DLD1 (cell line): ENCODE measurements at regions not wholly inside any gene's neighbourhood (a gene's known extent, or its start where the extent isn't known, plus 50 kb on each side); places are given as distances from the start of the nearest gene placed in this dataset.
"Not testable (repeated sequence)": the region's sequence is repeated elsewhere in the genome, so short reads cannot be mapped to it uniquely, and the experiment has no call there.

Experiments used
- in situ Hi-C: cut with HindIII; loops from 2 replicates; pipeline ENCODE4 v1.10.0; 2017; ENCODE audit warnings: low sequenced_read_pairs

DNA sequence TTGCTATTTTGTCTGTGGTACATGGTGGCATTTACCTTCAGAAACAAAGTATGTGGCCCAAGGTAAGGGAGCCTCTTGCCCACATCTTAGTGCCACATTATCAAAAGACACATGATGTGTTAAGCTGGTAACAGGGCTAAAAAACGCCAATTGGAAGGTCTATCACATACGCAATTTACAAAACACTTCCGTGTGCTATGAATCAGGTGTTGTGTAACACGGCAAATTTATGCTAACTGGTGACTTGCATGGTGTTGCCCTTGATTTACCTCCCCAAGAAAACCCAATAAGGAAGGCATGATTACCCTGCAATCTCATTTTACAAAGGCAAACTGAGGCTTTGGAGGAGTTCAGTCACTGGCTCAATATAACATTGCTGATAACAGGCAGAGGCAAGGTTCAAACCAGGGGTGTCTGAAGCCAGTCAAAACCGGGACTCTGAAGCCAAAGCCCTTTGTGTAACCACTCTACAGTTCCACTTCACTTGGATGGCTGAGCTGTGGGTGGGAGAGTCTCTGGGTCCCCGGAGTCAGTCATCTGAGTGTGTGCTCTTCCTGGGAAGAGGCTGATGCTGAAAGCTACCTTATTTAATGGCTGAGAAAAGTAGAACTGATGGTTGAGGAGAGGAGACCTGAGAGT lies 103.9 kb upstream of the BCL6 start:
- in situ Hi-C loops = no loop called here

DNA sequence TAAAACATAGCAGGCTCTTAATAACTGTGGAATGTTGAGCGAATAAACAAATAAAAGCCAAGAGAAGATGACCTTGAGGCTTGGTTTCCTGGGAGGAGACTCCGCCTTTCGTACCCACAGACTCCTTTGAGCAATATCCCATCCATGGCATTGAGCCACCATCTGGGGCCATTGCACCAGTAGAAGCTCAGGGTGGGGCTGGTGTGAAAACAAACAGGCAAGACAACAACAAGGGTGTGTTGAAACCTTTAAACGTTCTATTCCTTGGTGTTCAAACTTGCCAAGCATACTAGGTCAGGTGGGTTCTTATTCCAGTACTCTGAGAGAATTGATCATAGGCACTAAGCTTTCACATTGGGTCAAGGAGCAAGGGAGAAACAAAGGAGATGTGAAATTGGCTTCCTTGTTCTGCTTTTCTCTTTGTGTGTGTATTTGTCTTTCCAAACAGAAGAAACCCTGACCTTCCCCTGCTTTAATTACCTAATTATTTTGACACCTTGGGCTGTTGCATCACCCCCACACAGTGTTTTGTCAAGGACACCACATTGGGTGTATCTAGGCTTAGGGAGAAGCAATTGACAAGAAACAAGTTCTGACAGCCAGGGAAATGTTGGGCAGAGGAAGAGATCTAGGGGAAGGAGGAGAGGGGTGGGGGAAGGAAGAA lies 105.1 kb upstream of the BCL6 start:
- in situ Hi-C loops = no loop called here

DNA sequence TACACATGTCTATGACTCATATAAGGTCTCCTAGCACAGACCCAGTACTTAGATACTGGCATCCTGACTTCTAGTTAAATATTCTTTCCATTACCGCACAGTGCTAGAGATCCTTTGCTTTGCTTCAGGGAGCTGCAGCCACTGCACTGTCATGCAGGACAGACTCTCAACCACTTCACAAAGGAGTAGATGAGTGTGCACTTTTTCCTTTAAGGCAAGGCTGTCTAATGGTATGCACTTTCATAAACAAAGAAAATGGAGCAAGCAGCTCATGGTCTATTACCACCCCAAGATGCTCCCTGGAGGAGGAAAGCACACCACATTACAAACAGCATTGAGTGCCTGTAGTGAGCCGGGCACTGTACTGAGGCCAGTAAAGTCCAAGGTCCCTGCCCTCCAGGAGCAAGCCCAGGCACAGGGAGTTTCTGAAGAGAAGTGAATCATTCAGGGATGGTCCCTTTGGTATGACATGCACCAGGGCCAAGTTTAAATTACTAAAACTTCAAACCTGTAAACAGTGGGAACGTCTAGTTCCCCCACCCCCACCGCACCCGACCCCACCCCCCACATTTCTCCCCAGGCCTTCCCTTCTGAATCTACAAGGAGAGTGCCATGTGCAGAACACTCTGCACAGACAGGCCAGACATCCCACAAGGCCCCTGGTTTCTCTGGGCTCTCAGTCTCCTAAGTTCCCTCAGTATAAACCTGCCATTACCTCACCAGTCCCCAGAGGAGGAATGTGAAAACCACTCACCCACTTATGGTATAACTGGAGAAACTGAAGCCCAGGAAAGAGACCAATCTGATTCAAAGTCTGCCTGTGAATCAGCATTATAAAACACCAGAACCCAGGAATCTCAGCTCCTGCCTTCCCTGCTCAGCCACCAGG lies 107.8 kb upstream of the BCL6 start:
- in situ Hi-C loops = no loop called here

DNA sequence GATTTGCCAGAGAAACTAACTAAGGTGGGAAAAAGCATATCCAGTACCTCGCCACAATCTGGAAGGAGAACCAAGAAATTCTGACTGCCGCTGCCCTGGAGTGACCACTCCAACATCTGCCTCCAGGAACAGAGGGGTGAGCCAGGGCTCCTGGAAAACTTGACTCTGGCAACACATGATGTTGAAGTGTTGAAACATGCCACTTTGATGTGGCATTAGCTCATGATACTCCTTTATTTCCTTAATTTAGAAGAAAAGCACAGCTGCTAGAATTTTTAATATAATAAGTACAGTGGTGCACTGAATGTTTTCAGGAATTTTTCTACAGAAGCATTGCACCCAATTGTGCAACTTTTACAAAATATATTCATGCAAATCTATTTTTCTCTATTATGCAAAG lies 109.9 kb upstream of the BCL6 start:
- in situ Hi-C loops = no loop called here

DNA sequence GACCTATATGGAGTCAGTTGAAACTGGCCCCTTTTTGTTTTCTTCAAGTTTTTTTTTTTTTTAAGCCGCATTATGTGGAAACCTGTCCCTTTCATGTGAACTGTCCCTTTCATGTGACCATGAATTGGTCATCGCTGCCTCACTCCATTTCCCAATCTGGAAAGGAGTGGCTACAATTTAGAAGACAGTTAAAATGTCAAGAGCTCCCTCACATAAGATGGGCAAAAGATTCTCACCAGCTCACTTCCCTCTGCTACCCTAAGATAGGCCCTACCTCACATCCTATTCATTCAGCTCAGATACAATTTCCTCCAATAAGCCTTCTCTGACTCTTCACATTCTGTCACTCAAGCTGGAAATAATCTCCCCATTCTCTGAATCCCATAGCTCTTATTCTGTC lies 111.3 kb upstream of the BCL6 start:
- in situ Hi-C loops = no loop called here

DNA sequence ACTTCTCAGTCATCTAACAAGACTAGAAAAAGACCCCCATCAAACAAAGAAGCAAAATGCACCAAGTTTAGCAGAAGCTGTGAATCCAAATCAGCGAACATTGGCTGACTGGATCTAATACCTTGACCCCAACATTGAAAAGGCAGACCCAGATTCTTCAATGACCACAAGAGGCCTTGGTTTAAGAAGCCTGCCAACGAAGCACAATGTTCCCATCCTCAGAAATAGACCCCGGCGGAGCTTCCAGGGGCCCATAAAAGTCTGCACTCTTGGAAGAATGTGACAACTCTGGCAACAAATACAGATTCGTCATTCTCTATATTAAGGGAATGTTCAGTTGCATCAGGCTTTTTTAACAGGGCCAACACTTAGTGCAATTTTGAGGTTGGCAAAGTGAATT lies 112.8 kb upstream of the BCL6 start:
- in situ Hi-C loops = no loop called here

DNA sequence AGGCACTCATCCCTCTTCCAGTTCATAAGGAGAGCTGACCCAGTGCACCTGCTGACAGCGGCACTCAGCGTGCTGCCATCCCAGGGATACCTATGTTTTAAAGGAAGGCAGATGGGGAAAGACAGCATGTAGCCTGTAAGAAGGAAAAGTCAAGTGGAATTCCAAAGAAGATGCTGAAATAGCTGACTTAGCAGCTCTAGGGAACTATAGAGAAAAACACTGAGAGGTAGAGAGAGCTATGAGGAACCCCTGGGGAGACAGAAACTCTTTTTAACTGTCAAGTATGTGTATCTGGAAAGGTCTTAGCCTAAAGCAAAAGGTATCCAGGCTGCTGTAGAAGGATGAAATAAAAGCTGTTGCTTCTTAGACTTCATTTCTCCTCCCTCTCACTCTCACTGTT lies 113.4 kb upstream of the BCL6 start:
- in situ Hi-C loops = no loop called here

DNA sequence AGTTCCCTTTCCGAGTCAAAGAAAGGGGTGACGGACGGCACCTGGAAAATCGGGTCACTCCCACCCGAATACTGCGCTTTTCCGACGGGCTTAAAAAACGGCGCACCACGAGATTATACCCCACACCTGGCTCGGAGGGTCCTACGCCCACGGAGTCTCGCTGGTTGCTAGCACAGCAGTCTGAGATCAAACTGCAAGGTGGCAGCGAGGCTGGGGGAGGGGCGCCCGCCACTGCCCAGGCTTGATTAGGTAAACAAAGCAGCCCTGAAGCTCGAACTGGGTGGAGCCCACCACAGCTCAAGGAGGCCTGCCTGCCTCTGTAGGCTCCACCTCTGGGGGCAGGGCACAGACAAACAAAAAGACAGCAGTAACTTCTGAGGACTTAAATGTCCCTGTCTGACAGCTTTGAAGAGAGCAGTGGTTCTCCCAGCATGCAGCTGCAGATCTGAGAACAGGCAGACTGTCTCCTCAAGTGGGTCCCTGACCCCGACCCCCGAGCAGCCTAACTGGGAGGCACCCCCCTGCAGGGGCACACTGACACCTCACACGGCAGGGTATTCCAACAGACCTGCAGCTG lies 117.5 kb upstream of the BCL6 start:
- in situ Hi-C loops = not testable (repeated sequence)

DNA sequence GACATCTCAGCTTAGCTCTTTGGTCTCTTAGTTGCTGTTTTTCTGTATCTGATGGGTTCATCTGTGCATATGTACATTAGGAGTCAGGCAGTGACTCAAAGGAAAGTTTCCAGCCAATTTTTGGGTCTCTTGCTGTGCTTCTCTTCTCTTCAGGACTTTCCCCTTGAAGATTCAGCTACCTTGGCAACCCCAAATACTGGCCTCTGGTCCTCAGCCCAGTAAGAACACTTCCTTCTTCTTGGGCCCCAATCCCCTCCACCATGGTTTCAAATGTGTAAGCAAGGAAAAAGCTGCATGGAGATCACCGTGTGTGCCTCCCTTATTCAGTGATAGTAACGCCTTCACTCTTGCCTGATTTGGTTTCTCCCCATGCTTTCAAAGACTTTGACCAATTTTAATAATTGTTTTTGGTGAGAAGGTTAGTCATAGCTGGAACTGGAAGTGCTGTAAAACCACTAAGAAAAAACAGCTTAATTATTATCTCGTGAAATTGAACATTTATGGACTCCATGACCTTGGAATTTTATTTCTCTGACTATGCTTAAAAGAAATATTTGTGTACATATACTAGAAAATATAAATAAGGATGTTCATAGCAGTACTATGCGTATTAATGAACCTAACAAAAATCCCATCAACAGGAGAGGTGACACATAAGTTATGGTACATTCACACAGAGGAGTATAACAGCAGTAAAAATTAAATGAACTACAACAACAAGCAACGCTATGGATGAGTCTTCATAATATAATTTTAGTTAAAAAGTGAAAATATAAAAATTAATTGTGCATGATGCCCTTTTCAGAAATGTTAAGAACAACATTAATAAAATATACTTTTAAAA lies 125.3 kb upstream of the BCL6 start:
- in situ Hi-C loops = no loop called here

DNA sequence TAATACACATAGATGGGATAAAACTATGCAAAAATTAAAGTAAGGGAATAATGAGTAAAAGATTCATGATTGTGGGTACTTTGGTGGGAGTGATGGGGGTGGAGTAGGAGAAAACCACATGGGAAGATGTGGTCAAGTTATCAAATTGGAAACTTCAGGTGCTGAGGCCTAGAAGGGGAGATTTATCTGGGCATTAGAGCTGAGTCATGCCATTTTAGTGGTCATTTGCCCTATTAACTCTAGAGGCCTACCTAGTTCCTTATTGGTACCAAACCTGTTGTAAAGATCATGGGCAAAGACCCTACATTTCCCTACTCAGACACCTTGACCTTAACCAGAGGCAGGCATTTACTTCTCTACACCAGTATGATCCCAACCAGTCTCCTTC lies 125.9 kb upstream of the BCL6 start:
- in situ Hi-C loops = no loop called here

DNA sequence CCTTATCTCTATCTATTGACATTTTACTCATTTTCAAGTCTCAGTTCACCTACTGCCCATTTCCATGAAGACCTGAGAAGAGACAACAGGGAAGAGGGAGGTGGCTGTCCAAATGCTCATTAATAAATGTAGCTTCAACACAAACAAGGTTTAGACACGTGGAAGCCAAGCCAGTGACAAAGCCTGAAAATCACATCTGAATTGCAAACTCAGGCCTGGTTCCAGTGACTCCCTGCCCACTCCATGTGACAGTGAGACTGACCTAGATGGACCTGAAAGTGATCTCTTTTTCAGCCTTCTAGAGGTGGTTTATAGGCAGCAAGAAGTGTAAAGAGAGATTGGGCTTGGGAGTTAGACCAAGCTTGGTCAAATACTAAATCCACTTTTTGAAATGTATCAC lies 126.6 kb upstream of the BCL6 start:
- in situ Hi-C loops = no loop called here

DNA sequence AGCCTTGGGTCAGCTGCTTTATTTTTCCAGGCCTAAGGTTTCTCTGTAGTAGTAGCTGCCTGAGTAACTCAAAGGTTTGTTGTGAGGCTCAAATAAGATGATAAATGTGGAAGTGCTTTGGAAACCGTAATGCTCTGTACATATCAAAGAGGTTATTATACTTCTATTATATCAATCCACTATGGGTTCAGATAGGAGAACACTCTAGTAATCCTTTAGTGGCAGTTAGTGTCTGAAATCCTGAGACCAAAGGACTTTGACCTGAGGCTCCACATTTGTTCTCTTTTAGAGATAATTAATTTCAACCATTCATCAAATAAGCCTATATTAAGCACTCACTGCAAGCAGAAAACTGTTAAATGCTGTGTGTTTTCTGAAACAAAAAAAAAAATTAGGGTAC lies 128.6 kb upstream of the BCL6 start:
- in situ Hi-C loops = no loop called here

DNA sequence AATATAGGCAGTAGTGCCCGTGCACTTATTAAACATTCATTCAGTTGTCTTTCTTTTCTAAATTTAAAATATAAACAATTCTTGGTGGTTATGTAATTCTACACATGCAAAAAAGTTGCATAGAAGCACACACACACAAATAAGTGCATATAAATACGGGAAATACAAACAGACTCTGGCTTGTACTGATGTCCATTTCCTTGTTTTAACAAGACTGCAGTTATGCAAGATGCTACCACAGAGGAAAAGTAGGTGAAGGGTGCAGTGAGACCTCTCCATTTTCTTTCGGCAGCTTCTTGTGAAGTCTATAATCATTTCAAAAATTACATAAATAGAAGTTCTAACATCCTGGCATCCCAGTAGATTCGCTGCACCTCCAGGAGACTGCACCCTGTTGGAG lies 130.6 kb upstream of the BCL6 start:
- in situ Hi-C loops = no loop called here

DNA sequence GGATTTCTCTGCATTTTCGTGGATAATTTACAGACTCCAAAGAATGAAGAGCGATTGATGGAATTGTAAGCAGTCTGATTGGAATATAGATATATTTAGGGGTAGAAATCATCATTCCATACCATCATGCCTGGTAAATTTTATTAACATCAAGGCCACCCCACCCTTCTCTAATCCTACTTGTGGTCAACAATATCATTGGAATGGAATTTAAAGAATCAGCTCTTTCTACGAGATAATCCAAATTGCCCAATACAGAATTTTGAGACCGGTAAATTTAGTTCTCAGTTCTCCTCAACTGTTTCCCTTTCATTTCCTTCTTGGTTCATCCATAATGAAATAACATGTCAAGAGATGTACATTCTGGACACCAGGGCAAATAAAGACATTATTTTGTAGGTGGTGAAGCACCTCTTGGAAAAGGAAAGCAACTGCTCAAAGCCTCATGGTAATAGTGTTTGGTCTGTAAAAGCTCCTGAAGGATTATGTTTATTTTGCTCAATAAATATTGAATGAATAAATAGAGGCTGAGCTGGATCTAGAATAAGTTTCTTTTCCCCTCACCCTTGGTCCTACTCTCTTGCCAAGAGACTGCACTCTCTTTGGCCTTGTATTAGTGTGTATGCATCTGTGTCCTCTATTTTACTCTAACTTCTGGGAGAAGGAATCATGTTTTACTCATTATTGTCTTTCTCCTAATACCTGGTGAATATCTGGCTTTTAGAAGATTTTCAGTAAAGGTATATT lies 133.7 kb upstream of the BCL6 start:
- in situ Hi-C loops = no loop called here

DNA sequence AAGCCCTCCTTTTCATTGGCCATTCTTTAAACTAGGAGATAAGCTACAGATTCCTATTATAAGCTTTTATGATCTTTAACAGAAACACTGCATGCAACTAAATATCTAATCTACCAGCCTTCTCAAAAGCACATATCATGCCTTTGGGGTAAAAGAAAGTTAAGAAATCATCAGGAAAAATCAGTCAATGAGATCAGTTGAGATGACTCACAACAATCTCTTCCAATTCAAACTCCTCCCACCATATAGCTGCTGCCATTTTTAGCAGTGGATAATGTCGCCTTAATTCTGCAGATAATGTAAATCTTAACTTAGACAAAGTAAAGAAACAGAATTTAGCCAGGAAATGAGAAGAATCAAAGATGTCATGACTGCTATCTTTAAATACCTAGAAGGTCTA lies 135.2 kb upstream of the BCL6 start:
- in situ Hi-C loops = no loop called here

DNA sequence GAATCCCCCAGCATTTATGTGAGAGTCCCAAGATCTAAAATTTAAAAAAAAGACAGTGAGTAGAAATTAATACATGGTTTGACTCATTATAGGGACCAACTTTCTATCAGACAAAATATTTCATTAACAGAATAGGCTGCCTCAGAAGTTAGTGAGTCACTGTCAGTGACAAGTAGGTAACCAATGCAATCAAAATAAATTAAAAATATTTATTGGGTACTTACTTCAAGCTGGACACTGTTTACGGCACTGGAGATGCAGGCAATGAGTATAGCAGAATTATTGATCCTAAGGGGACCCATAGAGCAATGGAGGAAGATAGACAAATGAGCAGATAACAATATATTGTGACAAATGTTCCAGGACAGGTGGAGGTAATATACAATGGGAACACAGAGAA lies 135.6 kb upstream of the BCL6 start:
- in situ Hi-C loops = no loop called here

DNA sequence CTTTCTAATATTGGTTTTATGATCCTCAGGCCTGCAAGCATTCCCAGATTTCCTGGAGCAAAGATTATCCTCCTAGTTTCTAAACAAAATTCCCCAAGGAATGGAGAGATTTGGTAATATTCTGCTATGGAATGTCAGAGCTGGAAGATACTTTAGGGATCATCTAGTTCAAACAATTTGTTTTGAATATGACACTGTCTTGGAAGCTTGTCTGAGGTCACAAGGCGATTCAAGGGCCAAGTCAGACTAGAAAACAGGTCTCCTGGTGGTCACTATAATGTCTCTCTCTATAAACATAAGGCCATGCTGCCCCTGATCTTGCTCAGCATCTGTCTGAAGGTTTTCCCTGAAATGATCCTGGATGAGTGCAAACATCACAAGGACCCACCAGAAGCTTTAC lies 143.4 kb upstream of the BCL6 start:
- in situ Hi-C loops = no loop called here

DNA sequence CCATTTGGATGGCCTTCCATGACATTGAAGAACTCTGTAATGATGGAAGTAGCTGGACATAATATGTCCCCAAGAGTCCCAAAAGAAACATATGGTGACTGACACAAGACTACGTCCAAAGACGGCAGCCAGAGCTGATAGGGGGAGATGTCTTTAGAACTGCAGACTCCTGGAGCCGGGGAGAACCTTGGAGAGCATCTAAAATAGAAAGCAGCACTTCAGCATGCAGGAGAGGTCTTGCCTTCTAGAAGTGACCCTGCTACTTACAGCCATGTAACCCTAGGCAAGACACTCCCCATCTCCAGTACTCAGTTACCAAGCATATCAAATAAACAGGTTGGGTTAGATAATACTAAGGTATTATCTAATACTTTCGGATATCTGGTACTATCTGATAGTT lies 143.8 kb upstream of the BCL6 start:
- in situ Hi-C loops = no loop called here

DNA sequence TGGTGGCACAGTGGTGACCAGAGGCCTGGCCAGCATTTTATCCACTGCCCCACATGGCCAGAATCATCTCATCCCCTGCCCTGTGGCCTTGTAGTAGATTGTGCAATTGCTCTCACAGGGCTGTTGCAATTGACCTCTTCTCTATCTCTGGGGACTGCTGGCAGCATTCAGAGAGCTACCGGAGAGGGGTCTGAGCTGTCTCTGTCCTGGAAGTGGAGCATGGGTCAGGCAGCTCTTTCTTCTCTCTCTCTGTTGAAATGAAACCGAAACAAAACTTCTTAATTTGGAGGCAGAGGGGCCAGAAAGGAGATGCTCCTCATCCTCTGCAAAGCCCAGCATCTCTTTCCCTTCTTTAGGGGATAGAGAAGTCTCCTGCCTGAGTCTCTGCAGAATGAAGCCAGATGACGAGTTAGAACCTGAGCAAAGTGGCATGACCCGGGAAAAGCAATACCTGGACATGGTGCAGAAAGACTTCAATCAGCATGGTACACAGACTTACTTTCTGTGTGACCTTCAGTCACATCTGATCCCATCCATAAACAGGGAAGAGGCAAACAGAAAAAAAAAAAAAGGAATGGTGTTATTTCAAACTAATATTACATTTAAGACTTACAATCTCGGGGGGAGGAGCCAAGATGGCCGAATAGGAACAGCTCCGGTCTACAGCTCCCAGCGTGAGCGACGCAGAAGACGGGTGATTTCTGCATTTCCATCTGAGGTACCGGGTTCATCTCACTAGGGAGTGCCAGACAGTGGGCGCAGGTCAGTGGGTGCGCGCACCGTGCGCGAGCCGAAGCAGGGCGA lies 144.5 kb upstream of the BCL6 start:
- in situ Hi-C loops = no loop called here
